ENCODE measurements at regions not wholly inside any gene's neighbourhood (a gene's known extent, or its start where the extent isn't known, plus 50 kb on each side); places are given as distances from the start of the nearest gene placed in this dataset.

GRCh38 chr9:82052081-82052480, 63.5 kb downstream of the SPATA31D1 start:
- no peak for TF ChIP-seq CTCF (conservative IDR thresholded peaks at IDR 0.05; ENCODE audit: low read length)
- TF ChIP-seq EZH2phosphoT487 (IDR thresholded peaks at IDR 0.05; ENCODE audit: borderline replicate concordance) = no peak

Data from Loucy (cell line).